CD1c-positive myeloid dendritic cell (primary cell): ENCODE measurements at regions not wholly inside any gene's neighbourhood (a gene's known extent, or its start where the extent isn't known, plus 50 kb on each side); places are given as distances from the start of the nearest gene placed in this dataset.

ENCODE experiments used
- DNase-seq: peaks from one replicate; pipeline ENCODE4 v3.0.0-alpha.2; 2016; ENCODE audit errors: extremely low spot score

DNA sequence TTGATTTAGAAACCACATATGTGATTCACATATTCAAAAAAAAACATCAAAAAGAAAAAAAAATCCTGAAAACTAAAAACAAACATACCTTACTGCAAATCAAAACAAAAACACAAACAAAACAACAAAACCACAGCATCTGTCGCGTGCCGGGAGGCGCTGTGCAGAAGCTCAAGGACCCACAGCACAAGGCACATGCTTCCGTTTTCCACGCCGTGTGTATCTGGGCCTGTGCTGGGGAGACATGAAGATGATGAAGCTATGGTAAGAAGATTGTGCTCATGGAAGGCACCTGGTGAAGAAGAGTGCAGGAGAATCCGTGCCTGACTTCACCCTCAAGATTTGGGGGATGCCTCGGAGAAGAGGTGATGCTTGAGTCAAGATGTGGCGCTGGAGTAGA is 788.9 kb upstream of the ARRDC4 start:
- DNase-seq: no peak

DNA sequence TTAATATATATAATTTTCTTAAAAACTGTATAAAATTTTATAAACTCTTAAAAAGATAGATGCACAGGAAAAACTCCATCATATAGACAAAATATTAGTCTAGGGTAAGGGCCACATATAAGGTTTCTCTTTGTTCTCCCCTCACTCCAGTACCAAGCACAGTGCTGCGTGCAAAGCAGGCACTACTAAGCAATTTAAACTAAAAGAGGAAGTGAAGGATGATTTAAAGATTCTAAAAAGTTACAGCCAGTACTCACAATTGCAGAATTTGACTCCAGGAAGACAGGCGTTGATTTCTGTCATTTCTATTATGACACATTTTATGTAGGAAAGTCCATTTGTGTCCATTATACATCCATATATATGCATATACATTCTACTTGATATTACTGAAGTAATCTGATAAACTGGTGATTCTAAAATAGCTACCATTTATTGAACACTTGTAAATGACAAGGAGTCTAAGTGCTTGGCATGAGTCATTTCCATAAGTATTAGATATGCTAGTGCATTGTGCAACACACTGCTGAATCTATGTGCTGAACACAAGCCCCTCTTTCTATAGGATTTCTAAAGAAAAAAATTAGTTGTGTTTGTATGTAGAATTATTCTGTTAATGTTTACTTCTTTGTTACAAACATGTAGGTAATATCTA is 785.5 kb upstream of the ARRDC4 start:
- DNase-seq: no peak

DNA sequence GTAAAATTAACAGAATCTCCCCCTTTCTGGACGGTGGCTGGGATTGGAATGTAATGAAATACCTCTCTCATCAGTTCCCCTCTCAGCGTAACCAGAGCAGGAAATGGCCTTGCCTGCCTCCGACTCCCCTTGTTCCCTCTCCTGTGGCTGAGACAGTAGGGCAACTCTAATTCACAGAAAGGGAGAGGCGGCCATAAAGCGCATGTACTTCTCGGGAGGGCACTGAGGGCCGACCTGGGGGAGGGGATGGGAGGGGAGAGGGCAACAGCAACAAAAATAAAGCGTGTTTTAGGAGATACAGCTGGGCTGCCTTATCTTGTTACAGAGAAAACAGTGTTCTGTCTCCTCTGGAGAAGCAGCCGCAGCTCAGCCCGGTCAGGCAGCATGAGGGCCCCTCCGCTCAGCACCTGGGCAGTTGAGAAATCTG is 783.3 kb upstream of the ARRDC4 start:
- no peak for DNase-seq

DNA sequence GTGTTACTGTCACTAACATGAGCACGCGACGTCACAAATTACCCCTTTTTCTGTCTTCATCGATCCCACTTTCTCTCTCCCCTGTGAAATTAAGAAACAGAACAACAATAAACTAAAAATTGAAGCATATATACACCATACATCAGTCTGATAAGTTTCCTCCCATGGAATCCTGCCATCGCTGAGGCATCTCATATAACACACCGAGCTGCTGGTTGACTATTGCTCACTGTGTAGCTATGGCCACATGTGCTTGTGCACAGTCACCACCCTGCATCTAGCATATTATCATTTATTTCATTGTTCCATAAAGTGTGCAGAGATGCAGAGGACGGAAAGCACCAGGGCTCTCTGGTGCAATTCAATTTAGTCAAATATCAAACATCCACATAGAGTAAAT is 777.9 kb upstream of the ARRDC4 start:
- DNase-seq: no peak

DNA sequence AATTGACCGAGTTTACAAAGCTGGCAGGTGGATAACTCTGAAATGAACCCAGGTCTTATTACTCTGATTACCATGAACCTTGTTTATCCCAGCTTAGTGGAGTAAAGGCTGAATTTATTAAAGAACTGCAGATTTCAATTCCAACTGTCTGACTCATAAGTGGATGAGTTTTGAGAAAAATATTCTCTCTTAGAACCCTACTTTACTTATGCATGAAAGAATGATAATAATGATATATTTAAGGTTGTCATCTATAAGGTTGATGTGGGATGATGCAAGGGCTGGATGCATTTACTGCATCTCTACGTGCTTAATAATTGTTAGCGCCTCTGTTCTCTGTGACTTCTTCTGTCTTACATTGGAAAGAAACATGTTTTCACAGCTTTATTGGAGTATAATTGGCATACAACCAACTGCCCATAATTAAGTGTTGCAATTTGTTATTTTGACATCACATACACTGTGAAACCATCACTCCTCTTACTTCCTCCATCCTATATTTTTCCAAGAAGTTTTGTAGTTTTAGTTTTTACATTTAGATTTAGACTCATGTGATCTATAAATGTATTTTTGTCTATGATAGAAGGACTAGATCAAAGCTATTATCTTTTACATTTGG is 771.2 kb upstream of the ARRDC4 start:
- DNase-seq: no peak

DNA sequence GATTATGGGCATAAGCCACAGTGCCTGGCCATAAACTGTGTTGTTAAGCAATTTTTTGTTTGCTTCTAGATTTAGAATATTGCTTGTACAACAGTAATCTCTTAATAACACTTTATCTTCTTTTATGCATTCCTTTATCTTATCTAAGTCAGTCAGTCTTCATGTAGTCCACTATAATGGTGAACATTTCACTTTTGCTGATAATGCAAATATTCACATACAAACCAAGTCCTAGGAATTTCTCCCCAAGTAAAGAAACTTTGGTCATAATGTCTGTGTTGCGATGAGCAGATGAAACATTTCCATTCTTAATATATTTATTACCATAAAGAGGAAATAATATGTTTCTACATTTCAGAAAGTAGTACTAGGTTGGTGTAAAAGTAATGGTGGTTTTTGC is 765.8 kb upstream of the ARRDC4 start:
- no peak for DNase-seq

DNA sequence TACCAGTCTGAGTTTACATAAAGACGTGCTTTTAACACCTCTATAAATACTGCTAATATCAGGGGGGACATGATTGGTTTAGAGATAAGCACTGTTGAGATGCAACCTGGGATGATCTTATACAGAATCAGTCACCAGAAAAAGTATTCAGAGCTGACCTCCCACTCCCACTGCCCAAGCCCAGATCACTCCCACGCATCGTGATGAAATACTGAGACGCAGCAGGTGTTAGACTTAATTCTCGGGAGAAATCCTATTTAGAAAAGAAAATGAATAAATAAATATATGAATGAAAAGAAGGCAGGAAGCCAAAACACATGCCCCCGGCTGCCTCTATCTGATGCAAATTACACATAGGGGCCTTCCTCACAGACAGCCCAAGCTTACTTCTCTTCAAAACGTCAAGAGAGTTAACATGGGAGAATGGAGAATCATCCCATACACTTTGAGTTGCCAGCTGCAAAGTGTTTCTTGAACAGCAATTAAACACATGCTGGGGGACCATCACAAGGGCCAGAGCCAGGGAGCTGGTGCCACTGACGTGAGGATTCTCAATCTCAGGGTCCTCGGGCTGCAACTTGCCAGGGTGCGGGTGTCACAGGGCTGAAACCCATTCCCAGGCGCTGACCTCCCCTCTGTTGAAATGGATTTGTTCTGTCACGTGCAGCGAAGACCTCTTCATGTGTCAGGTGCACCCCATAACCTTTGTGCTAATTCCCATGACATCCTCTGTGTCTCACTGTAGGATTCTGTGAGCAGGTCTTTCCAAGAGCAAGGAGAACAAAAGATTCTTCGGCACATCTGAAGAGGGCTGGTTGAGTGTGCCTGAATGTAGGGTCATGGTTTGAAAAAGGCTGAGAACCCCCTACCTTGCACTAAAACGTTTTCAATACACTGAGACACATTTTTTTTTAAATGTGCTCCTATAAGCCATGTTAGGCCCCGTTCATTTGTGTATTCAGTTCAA is 764.2 kb upstream of the ARRDC4 start:
- DNase-seq: no peak

DNA sequence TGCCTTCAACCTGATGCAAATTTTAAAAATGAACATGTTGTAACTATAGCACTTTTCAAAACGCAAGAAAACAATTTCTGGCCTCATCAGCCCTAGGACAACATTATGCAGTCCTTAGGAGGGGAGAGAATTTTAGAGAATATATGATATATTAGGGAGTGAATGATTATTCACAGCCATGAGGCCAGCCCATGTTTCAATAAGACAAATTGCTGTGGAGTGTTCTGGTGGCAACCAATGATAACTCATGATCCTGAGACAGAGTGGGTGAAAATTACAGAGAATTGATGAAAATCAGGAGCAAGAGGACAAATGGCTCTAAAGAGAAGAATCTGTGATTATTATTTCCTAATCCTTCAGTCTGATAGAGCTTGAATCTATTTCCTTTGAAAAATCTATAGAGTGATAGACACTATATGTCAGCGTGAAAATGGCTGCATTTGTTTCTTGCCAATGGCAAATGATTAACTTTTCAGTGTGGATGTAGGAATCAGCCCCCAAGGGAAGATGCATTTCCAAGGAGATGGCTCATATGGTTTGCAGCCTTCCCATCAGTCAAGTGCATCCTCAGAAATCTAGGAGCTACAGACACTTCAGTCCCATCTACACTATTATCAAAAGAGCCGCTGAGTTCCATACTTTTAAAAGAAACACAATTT is 761.0 kb upstream of the ARRDC4 start:
- no peak for DNase-seq

DNA sequence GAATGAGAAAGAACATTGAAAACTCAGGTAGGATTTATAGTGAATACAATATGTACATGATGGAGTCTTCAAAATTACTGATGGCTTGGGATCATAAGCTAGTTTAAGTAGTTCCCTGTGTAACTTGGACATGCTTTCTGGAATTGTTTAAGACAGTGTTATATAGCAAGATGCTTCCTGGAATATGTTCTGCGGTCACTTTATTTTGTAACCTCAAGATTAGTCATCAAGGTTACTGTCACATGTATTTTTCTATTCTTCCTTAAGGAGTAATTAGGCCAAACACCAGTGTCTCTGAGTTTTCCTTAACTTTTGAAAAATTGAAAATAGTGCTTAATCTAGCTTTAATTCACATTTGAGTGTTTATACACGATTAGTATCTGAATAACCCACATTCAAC is 760.3 kb upstream of the ARRDC4 start:
- no peak for DNase-seq

DNA sequence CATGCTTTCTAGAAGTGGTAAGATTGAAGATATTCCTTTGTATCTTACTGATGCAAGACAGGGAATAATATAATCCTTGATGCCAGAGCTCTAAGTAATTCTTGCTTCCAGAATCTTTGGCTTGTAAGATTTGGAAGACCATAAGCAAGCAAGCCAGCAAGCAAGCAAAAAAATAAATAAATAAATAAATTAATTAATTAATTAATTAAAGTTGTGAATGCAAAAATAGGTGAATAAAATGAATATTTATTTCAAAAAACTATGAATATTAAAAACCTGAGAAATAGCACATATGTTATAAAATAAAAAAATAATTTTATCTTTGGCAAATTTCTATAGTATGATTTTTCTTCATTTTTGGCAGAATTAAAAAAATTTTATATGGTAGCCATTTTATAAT is 750.2 kb upstream of the ARRDC4 start:
- DNase-seq: no peak

DNA sequence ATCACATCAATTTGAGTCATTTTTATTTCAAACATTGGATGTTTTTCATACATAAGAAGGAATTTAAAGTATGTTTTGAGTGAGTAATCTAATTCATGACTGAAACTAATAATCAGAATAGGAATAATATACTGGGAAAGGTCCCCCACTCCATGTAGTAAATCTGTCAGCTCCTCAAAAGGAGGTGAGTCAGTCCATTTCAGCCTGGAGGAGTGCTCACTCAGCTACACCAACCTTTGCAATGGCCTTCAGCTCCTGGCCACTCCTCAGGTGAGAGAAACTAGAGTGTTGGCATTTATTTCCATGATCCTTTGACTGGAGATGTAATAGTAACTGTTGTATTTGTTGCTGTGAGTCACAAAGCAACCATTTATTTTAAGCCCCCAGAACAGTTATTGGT is 744.9 kb upstream of the ARRDC4 start:
- no peak for DNase-seq

DNA sequence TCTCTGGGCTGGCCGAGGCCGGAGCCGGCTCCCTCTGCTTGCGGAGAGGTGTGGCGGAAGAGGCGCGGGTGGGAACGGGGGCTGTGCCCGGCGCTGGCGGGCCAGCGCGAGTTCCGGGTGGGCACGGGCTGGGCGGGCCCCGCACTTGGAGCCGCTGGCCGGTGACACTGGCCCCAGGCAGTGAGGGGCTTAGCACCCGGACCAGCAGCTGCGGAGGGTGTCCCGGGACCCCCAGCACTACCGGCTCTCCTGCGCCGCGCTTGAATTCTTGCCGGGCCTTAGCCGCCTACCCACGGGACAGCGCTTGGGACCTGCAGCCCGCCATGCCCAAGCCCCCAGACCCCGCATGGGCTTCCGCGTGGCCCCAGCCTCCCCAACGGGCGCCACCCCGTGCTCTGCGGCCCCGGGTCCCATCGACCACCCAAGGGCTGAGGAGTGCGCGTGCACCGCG is 736.3 kb upstream of the ARRDC4 start:
- DNase-seq: no peak

DNA sequence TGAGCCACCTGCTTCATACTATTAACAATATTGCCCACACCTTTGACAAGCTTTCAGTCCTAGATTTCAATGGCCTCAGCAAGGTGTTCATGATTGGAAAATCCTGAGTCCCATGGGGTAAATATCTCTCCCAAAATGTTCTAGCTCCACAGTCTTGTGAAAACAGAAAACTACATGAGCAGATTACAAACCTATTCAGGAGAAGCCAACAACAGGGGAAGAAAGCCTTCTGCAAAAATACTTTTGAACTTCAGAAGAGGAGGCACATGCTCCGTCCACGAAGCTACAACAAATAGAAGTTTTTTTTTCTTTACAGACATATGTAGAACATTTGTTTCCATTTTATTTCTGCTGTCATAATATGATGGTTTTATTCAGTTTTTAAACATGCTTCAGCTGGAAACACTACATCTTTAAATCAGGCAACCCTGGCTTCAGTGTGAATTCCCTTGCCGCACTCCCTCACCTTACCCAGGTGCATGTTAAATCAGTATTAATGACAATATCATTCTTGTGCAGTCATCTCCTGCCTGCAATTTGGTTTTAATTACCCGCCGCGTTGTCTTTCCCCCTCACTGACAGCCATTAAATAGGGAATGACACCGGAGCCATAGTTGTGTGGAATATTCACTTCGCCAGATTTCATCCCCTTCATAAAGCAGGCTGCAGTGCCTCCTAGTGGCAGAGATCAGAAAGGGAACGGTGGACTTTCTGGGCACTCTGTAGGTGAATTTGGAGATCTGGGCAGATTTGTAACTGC is 725.5 kb upstream of the ARRDC4 start:
- peak; percentile 54 for DNase-seq

DNA sequence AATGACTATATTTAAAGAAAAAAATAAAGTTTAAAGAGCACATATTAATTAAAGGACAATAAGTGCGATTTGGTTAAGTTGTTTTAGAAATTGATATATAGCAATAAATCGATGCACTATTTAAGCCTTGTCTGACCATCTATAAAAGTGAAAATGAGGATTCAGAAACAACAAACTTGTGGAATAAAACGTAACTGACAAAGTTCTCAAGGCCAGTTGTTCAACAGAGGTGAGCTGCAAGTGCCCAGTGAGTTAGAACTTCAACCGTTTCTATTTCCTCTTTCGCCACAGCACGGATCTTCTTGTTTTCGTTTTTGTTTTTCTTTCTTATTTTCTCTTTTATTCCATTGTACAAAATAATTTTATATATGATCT is 724.9 kb upstream of the ARRDC4 start:
- no peak for DNase-seq

DNA sequence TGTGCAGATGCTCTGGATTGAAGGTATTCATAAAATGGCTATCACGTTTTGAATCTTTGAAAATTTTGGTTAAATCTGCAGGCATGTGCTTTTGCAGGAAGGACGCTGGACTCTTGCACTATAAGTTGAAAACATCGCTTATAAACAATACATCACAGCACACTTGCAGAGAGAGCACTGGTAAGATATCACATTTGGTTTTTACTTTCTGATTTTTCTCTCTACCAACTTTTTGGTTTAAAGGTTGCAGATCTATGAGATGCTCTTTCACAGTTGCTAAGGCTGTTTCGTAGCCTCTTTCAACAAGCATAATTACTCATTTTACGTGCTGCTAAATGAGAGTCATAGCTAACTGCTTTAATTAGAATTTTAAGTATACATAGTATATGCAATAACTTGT is 724.4 kb upstream of the ARRDC4 start:
- DNase-seq: no peak

DNA sequence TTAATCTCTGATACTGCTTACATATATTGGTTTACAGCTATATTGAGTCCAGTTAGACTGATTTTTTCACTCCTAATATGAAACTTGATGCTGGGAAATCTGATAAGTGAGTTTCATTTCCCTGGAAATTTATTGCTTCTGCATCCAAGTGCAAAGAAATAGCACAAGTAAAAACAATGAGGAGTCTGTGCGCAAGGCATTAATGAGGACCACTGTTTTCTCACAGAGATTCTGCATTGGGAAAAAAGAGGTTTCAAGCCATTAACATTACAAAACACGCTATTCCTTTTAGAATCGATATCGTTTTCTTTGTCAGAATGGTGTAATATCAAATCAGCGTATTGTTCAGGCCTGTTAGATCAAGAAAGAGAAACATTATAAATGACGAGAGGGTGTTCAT is 723.3 kb upstream of the ARRDC4 start:
- DNase-seq: no peak

DNA sequence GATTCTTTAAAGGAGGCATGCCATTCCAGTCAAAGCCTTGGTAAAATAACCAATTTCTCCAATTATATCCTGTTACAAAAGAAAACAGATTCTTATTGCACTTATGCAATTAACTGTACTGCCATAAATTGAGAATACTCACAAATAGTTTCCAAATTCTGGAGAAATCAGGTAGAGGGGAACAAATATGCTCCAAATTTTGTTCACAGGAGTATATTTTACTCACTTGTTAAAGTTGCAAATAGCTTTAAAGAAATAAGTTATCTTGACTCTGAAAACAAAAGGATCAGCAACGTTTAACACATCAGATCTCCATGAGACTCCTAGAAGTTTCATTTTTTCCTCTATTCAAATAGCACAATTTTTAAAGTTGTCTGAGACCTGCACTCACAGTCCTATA is 712.1 kb upstream of the ARRDC4 start:
- DNase-seq: no peak

DNA sequence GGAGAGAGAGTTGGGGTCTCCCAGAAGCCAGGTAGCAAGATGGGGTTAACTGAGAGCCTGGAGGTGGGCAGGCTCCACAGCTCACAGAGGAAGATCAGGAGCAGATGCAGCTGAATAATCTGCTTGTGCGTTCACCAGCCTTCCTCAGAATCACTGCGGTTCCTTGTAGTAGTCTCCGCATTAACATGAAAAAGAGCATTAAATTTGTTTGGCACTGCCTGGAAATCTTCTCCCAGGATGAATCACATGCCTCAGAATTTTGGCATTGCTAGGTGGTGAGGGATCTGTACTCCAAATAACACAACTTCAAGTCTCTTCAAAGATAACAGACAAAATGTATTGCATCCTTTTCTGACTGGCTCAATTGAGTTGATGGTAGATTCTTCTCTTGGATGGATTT is 700.6 kb upstream of the ARRDC4 start:
- DNase-seq: no peak

DNA sequence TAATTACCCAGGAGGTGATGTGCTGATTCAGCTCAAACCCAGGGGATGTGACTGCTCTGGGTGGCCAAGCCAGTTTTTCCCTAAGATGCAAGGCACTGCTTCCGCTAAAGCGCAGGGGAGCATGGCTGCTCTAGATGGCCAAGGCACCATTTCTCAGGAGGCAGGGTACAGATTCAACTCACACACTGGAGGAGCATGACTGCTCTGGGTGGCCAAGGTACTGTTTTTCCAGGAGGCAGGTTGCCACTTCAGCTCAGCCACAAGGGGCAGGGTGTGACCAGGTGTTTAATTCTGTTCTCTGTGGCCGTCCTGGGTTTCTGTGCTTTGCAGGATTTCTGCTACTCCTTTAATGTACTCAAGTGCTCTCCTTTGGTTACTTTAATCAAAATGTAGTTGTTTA is 659.3 kb upstream of the ARRDC4 start:
- DNase-seq: no peak

DNA sequence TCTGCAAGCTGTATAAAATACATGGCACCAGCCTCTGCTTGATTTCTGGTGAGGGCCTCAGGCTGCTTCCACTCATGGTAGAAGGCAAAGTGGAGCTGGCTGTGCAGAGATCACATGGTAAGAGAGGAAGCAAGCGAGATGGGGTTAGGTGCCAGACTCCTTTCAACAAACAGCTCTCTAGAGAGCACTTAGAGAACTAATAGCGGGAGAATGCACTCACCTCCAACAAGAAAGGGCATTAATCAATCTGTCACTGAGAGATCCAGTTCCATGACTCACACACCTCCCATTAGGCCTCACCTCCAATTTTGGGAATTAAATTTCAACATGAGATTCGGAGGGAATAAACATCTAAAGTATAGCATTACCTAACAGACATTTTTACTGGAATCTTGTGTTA is 644.1 kb upstream of the ARRDC4 start:
- DNase-seq: no peak

DNA sequence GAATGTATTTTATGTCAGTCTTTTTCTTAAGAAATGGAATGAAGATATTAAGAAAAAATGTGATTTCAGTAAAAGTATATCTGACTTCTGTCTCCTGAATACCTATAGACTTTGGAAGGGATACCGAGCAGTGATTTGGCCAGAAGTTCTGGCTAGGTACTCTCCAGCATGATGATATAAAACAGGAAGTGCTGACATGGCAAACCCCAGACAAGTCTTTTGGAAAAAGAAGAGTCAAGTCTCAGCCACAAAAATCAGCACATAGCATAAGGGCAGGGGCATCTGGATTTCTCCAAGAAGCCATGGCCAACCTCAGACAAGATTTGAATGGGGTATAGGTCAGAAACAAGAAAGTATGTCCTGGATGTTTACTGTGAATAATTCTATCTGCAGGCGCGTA is 643.3 kb upstream of the ARRDC4 start:
- DNase-seq: no peak

DNA sequence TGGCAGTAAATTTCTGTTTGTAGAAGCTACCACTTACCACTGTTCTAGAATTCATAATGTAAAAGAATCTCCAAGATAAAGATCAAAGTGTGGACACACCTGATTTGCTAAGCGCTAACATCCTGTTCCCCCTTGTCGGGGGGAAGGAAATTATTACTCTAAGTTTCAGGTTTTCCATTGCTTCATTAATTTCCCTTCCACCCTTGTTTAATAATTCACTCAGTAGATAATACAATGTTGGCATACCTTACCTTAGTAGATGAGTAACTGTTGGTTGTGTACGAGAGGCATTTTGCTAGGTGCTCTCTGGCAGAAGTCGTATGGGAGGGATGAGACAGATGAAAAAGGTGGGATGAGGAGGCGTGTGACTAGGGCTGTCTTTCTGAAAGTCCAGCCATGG is 641.2 kb upstream of the ARRDC4 start:
- DNase-seq: no peak
